Karpas-422 (cell line): ENCODE measurements at regions not wholly inside any gene's neighbourhood (a gene's known extent, or its start where the extent isn't known, plus 50 kb on each side); places are given as distances from the start of the nearest gene placed in this dataset.

Source experiments
- DNase-seq: peaks from one replicate; pipeline ENCODE4 v3.0.0-alpha.2; 2015
- H2AFZ ChIP-seq: fragments of 200-600 bp; sonication (generic); 2 replicates; pipeline ENCODE4 v1.6.1; 2014; ENCODE audit warnings: antibody characterized with exemption, low read length, mixed read lengths
- H3K27ac ChIP-seq: fragments of 200-600 bp; sonication (generic); 2 replicates; pipeline ENCODE4 v1.5.1; 2014; ENCODE audit warnings: mild to moderate bottlenecking, low read length, moderate library complexity
- H3K27me3 ChIP-seq: fragments of 200-600 bp; sonication (generic); 2 replicates; pipeline ENCODE4 v1.6.1; 2014; ENCODE audit warnings: low read length, mixed read lengths
- H3K36me3 ChIP-seq: fragments of 200-600 bp; sonication (generic); 2 replicates; pipeline ENCODE4 v1.6.1; 2014; ENCODE audit warnings: low read length, mixed read lengths; ENCODE audit not compliant: insufficient read depth
- H3K4me1 ChIP-seq: fragments of 200-600 bp; sonication (generic); 2 replicates; pipeline ENCODE4 v1.6.1; 2014; ENCODE audit warnings: mild to moderate bottlenecking, low read length, mixed read lengths
- H3K4me2 ChIP-seq: fragments of 200-600 bp; sonication (generic); 2 replicates; pipeline ENCODE4 v1.6.1; 2014; ENCODE audit warnings: low read length, low read depth, mild to moderate bottlenecking; ENCODE audit not compliant: poor library complexity, severe bottlenecking
- H3K4me3 ChIP-seq: fragments of 200-600 bp; sonication (generic); 2 replicates; pipeline ENCODE4 v1.5.1; 2014; ENCODE audit warnings: mild to moderate bottlenecking, antibody characterized with exemption, low read length, mixed read lengths
- H3K79me2 ChIP-seq: fragments of 200-600 bp; sonication (generic); 2 replicates; pipeline ENCODE4 v1.6.1; 2014; ENCODE audit warnings: mild to moderate bottlenecking, low read length, mixed read lengths
- H3K9ac ChIP-seq: fragments of 200-600 bp; sonication (generic); 2 replicates; pipeline ENCODE4 v1.6.0; 2014; ENCODE audit warnings: low read length
- H3K9me2 ChIP-seq: fragments of 200-600 bp; sonication (generic), shearing (Covaris generic); replicated peaks from 2 replicates; pipeline ENCODE4 v1.6.0; 2014; ENCODE audit warnings: mild to moderate bottlenecking, low read length, moderate library complexity; ENCODE audit not compliant: insufficient read depth
- H3K9me3 ChIP-seq: fragments of 300-700, 200-600 bp; sonication (generic); 2 replicates; pipeline ENCODE4 v1.6.1; 2014; ENCODE audit warnings: low read length, mixed read lengths
- H4K20me1 ChIP-seq: fragments of 200-600 bp; sonication (generic); 2 replicates; pipeline ENCODE4 v1.6.1; 2014; ENCODE audit warnings: mild to moderate bottlenecking, antibody characterized with exemption, low read length, low read depth; ENCODE audit not compliant: insufficient read depth

DNA sequence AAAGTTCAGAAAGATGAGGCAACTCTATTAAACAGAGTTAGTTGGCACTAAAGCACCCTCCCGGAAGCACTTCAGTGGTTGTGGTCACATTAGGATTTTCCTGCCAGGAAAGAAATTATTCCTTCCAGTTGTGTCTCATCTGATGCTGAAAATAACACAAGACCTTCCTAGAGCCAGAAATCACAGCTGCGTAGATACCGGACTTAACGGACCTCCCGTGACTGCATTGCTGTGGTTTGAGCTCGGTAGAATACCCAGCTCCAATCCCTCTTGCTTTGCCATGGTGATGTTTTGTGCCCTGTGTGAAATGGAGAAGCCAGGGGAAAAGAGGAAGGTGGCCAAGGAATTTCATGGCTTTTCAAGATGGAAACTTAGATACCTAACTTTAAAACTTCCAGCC lies 215.0 kb upstream of the IGF1R start:
- no peak overlapping the region for H3K4me2 ChIP-seq
- H3K4me3 ChIP-seq, result no peak overlapping the region
- H2AFZ ChIP-seq, result no peak overlapping the region
- no peaks in the 10 kb centered on the region for H3K36me3 ChIP-seq
- no peaks in the 10 kb centered on the region for H4K20me1 ChIP-seq
- no peaks in the 10 kb centered on the region for H3K9me3 ChIP-seq
- H3K9ac ChIP-seq, result no peak overlapping the region
- no peaks in the 10 kb centered on the region for H3K4me1 ChIP-seq
- no peak overlapping the region for H3K27ac ChIP-seq
- no peaks in the 10 kb centered on the region for H3K9me2 ChIP-seq
- DNase-seq, result no peak
- H3K27me3 ChIP-seq, result no peaks in the 10 kb centered on the region
- no peaks in the 10 kb centered on the region for H3K79me2 ChIP-seq

DNA sequence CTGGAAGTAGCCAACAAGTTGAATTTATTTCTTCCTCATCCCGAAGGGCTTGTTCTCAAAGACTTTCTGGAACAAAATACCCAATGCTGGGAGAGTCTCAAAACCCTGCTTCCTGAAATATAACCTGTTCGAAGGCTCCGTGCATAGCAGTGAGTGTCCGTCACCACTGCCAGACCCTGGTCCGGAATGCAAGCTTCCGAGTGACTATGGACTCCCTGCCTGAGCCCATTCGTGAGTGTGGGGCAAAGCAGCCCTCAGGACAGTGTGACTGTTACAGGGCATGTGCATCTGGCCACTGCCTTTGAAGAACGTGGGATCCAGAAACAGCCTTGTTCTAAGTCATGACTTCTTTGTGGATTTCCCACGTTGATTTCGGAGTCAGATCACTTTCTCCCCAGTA lies 214.5 kb upstream of the IGF1R start:
- Histone ChIP-seq H2AFZ (no peak overlapping the region), H3K27me3 (no peaks in the 10 kb centered on the region), H3K9me3 (no peaks in the 10 kb centered on the region), H3K9ac (no peak overlapping the region), H3K4me3 (no peak overlapping the region), H3K36me3 (no peaks in the 10 kb centered on the region), H3K79me2 (no peaks in the 10 kb centered on the region), H3K4me2 (no peak overlapping the region), H4K20me1 (no peaks in the 10 kb centered on the region), H3K4me1 (no peaks in the 10 kb centered on the region), H3K27ac (no peak overlapping the region), H3K9me2 (no peaks in the 10 kb centered on the region)
- no peak for DNase-seq

GRCh38 chr15:98437752-98438151 lies 210.6 kb upstream of the IGF1R start:
- Histone ChIP-seq H3K36me3 (no peaks in the 10 kb centered on the region), H4K20me1 (no peaks in the 10 kb centered on the region), H3K9me3 (no peaks in the 10 kb centered on the region), H3K9me2 (no peaks in the 10 kb centered on the region), H3K4me2 (no peak overlapping the region), H3K9ac (no peak overlapping the region), H3K4me1 (peaks cover 6% of the 10 kb centered on the region; the same call in 1 of the 2 replicates), H3K27ac (no peak overlapping the region), H3K79me2 (no peaks in the 10 kb centered on the region), H3K27me3 (no peaks in the 10 kb centered on the region), H3K4me3 (no peak overlapping the region), H2AFZ (no peak overlapping the region)
- DNase-seq, result no peak

GRCh38 chr15:98438326-98438725 lies 210.0 kb upstream of the IGF1R start:
- Histone ChIP-seq H3K4me2 (no peak overlapping the region), H3K36me3 (no peaks in the 10 kb centered on the region), H3K79me2 (no peaks in the 10 kb centered on the region), H3K4me1 (peaks cover 6% of the 10 kb centered on the region; the same call in 1 of the 2 replicates), H3K27me3 (no peaks in the 10 kb centered on the region), H3K9me2 (no peaks in the 10 kb centered on the region), H3K27ac (no peak overlapping the region), H3K9me3 (no peaks in the 10 kb centered on the region), H3K4me3 (no peak overlapping the region), H3K9ac (no peak overlapping the region), H2AFZ (no peak overlapping the region), H4K20me1 (no peaks in the 10 kb centered on the region)
- no peak for DNase-seq

DNA sequence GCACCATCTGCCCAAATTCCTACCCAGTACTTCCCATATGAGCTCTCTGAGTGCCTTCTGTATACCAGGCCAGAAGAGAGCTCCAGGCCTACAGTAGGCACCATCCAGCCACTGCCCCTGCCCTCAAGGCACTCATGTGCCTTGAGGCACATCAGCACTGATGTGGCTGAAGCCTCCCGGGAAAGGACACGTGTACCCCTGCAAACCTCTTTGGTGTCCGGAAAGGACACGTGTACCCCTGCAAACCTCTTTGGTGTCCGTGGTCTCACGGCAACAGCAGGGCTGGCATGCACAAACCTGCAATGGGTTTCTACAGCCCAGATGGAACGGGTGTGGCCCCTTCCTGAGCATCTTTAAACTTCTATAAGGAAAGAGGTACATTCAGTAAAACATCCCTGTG lies 209.4 kb upstream of the IGF1R start:
- H3K4me2 ChIP-seq, result no peak overlapping the region
- no peak for DNase-seq
- peaks cover 6% of the 10 kb centered on the region; the same call in 1 of the 2 replicates for H3K4me1 ChIP-seq
- H3K9ac ChIP-seq, result no peak overlapping the region
- no peaks in the 10 kb centered on the region for H3K79me2 ChIP-seq
- no peaks in the 10 kb centered on the region for H4K20me1 ChIP-seq
- H3K4me3 ChIP-seq, result no peak overlapping the region
- H2AFZ ChIP-seq, result no peak overlapping the region
- no peaks in the 10 kb centered on the region for H3K9me2 ChIP-seq
- H3K27me3 ChIP-seq, result no peaks in the 10 kb centered on the region
- no peaks in the 10 kb centered on the region for H3K36me3 ChIP-seq
- no peaks in the 10 kb centered on the region for H3K9me3 ChIP-seq
- H3K27ac ChIP-seq, result no peak overlapping the region

- no peak for DNase-seq
- Histone ChIP-seq H4K20me1 (no peaks in the 10 kb centered on the region), H3K79me2 (no peaks in the 10 kb centered on the region), H3K36me3 (no peaks in the 10 kb centered on the region), H3K27me3 (no peaks in the 10 kb centered on the region), H2AFZ (no peak overlapping the region), H3K9me2 (no peaks in the 10 kb centered on the region), H3K9me3 (no peaks in the 10 kb centered on the region), H3K4me2 (no peak overlapping the region), H3K4me3 (no peak overlapping the region), H3K9ac (no peak overlapping the region), H3K4me1 (peaks cover 6% of the 10 kb centered on the region; the same call in 1 of the 2 replicates), H3K27ac (no peak overlapping the region)
Observed at GRCh38 chr15:98439523-98439942, 208.8 kb upstream of the IGF1R start.

DNA sequence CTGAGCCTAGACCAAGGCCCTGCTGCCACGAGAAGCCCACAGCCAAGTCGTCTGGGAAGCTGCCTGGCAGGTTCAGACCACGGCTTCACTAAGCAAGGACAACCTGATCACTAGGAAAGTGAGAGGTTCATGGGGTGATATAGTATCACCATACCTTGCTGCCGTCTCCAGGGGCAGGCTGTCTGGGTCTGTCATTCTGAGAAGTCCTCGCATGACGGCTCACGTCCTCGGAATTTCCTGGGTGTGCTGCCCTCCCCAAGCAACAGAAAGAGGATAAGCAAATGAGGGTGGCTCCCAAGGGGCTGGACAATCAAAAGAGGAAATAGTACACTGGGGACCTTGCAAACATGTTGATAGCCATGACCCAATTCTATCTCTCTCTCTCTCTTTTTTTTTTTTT lies 207.4 kb upstream of the IGF1R start:
- no peaks in the 10 kb centered on the region for H3K9me2 ChIP-seq
- no peak overlapping the region for H3K9ac ChIP-seq
- no peak overlapping the region for H3K4me2 ChIP-seq
- H2AFZ ChIP-seq, result no peak overlapping the region
- H3K4me3 ChIP-seq, result no peak overlapping the region
- no peaks in the 10 kb centered on the region for H3K36me3 ChIP-seq
- H3K79me2 ChIP-seq, result no peaks in the 10 kb centered on the region
- H3K9me3 ChIP-seq, result no peaks in the 10 kb centered on the region
- peaks cover 6% of the 10 kb centered on the region; the same call in 1 of the 2 replicates for H3K4me1 ChIP-seq
- no peaks in the 10 kb centered on the region for H3K27me3 ChIP-seq
- H4K20me1 ChIP-seq, result no peaks in the 10 kb centered on the region
- H3K27ac ChIP-seq, result no peak overlapping the region
- peak; percentile 59 for DNase-seq

- H4K20me1 ChIP-seq, result no peaks in the 10 kb centered on the region
- no peak overlapping the region for H2AFZ ChIP-seq
- no peaks in the 10 kb centered on the region for H3K27me3 ChIP-seq
- no peak overlapping the region for H3K9ac ChIP-seq
- no peak for DNase-seq
- no peak overlapping the region for H3K4me3 ChIP-seq
- no peak overlapping the region for H3K27ac ChIP-seq
- H3K9me2 ChIP-seq, result no peaks in the 10 kb centered on the region
- no peaks in the 10 kb centered on the region for H3K9me3 ChIP-seq
- no peaks in the 10 kb centered on the region for H3K36me3 ChIP-seq
- H3K4me1 ChIP-seq, result peaks cover 6% of the 10 kb centered on the region; the same call in 1 of the 2 replicates
- no peak overlapping the region for H3K4me2 ChIP-seq
- no peaks in the 10 kb centered on the region for H3K79me2 ChIP-seq
Observed at GRCh38 chr15:98441599-98441998, 206.7 kb upstream of the IGF1R start.

DNA sequence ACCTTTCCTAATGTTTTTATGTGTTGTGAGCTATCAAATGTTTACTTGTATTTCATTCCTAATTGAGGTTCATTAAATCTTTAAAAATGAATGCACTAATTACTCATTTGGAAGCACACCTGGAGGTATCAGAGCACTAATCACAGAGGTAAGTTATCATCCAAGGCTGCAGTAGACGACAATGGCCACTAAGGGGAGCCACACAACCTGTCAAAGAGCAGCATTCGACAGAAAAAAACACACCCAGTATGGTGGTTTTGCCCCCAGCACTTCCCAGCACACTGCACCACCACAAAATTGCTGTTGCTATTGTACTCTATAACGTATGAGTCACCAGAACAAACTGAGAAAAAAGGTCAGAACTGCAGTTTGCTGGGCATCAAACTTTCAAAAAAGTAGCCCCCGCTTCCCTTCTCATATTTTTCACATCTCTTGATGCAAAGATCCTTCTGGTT lies 205.9 kb upstream of the IGF1R start:
- Histone ChIP-seq H3K9me2 (no peaks in the 10 kb centered on the region), H3K9me3 (no peaks in the 10 kb centered on the region), H3K27ac (no peak overlapping the region), H3K4me2 (no peak overlapping the region), H3K36me3 (no peaks in the 10 kb centered on the region), H2AFZ (no peak overlapping the region), H3K27me3 (no peaks in the 10 kb centered on the region), H3K9ac (no peak overlapping the region), H3K4me3 (no peak overlapping the region), H3K79me2 (no peaks in the 10 kb centered on the region), H4K20me1 (no peaks in the 10 kb centered on the region), H3K4me1 (peaks cover 6% of the 10 kb centered on the region; the same call in 1 of the 2 replicates)
- DNase-seq, result peak; percentile 84
